Stimulated activated CD8-positive, alpha-beta memory T cell treated with anti-CD3 and anti-CD28 coated beads, Interleukin-7, amount 100 ng/mL, for 4 hours (primary cell): ENCODE measurements at regions not wholly inside any gene's neighbourhood (a gene's known extent, or its start where the extent isn't known, plus 50 kb on each side); places are given as distances from the start of the nearest gene placed in this dataset.

Source experiments
- DNase-seq, 2 donors: peaks; one replicate each; pipeline ENCODE4 v3.0.0-alpha.2; 2020; ENCODE audit warnings: low read depth in 2 of 2

GRCh38 chr1:222288053-222288452, 259.9 kb downstream of the HHIPL2 start:
- no peak for DNase-seq

- DNase-seq = no peak
Measured at GRCh38 chr1:222286011-222286410, 261.9 kb downstream of the HHIPL2 start.

GRCh38 chr1:222285526-222285925, 262.4 kb downstream of the HHIPL2 start:
- DNase-seq = no peak

- no peak for DNase-seq
Measured at GRCh38 chr1:222284466-222284865, 263.4 kb downstream of the HHIPL2 start.

- DNase-seq = no peak
Measured at GRCh38 chr1:222283147-222283768, 264.6 kb downstream of the HHIPL2 start.

- no peak for DNase-seq
Measured at GRCh38 chr1:222279591-222279990, 268.3 kb downstream of the HHIPL2 start.

GRCh38 chr1:222278501-222278900, 269.4 kb downstream of the HHIPL2 start:
- no peak for DNase-seq

- no peak for DNase-seq
Measured at GRCh38 chr1:222275729-222276465, 272.0 kb downstream of the HHIPL2 start.

- DNase-seq = no peak
Measured at GRCh38 chr1:222275001-222275728, 272.7 kb downstream of the HHIPL2 start.

- DNase-seq = no peak
Measured at GRCh38 chr1:222266223-222267196, 281.4 kb downstream of the HHIPL2 start.

GRCh38 chr1:222263791-222264190, 284.1 kb downstream of the HHIPL2 start:
- DNase-seq = no peak

GRCh38 chr1:222257027-222257426, 290.9 kb downstream of the HHIPL2 start:
- no peak for DNase-seq

- no peak for DNase-seq
Measured at GRCh38 chr1:222256058-222256457, 291.8 kb downstream of the HHIPL2 start.

GRCh38 chr1:222252788-222253187, 295.1 kb downstream of the HHIPL2 start:
- no peak for DNase-seq

- DNase-seq = no peak
Measured at GRCh38 chr1:222251847-222252246, 296.1 kb downstream of the HHIPL2 start.

GRCh38 chr1:222250376-222250775, 297.5 kb downstream of the HHIPL2 start:
- no peak for DNase-seq

- DNase-seq = no peak
Measured at GRCh38 chr1:222247811-222248310, 300.0 kb downstream of the HHIPL2 start.

- no peak for DNase-seq
Measured at GRCh38 chr1:222247081-222247480, 300.8 kb downstream of the HHIPL2 start.

- no peak for DNase-seq
Measured at GRCh38 chr1:222243902-222244301, 304.0 kb downstream of the HHIPL2 start.

GRCh38 chr1:222242492-222242891, 305.4 kb downstream of the HHIPL2 start:
- DNase-seq = no peak

GRCh38 chr1:222241410-222241809, 306.5 kb downstream of the HHIPL2 start:
- DNase-seq = no peak
